Keratinocyte (primary cell): ENCODE measurements at regions not wholly inside any gene's neighbourhood (a gene's known extent, or its start where the extent isn't known, plus 50 kb on each side); places are given as distances from the start of the nearest gene placed in this dataset.

ENCODE experiments used
- DNase-seq: peaks from one replicate; pipeline ENCODE4 v3.0.0-alpha.2; 2011; ENCODE audit warnings: low read depth, missing footprints, low spot score
- FAIRE-seq: peaks from 2 replicates; lab custom pipeline; 2011; peaks lifted over from hg19 to GRCh38; lab: Jason Lieb, UNC
- H2AFZ ChIP-seq: 2 replicates; pipeline ENCODE4 v1.6.0; 2012; ENCODE audit warnings: low read length, control low read depth, inconsistent platforms; ENCODE audit not compliant: control insufficient read depth
- H3K27ac ChIP-seq: 2 replicates; pipeline ENCODE4 v1.5.1; 2011; ENCODE audit warnings: low read length; ENCODE audit not compliant: control insufficient read depth, insufficient read depth
- H3K27me3 ChIP-seq: 3 replicates; pipeline ENCODE4 v1.6.0; 2011; ENCODE audit warnings: low read length; ENCODE audit not compliant: control insufficient read depth, insufficient read depth; ENCODE audit errors: extremely low read depth
- H3K36me3 ChIP-seq, 2 experiments: 2 replicates in 1 of 2; 3 replicates in 1 of 2; pipeline ENCODE4 v1.5.1; 2011; ENCODE audit warnings: low read length in 2 of 2, mild to moderate bottlenecking in 1 of 2; ENCODE audit not compliant: control insufficient read depth in 2 of 2, insufficient read depth in 2 of 2; ENCODE audit errors: extremely low read depth in 1 of 2
- H3K4me1 ChIP-seq: 3 replicates; pipeline ENCODE4 v1.5.1; 2011; ENCODE audit warnings: low read length; ENCODE audit not compliant: control insufficient read depth, insufficient read depth; ENCODE audit errors: extremely low read depth
- H3K4me2 ChIP-seq: 3 replicates; pipeline ENCODE4 v1.6.0; 2011; ENCODE audit warnings: low read depth, low read length; ENCODE audit not compliant: control insufficient read depth, insufficient read depth; ENCODE audit errors: extremely low read depth
- H3K4me3 ChIP-seq, 3 experiments: fragments of 200-600 bp in 1 of 3; sonication (generic) in 1 of 3; 2 replicates in 2 of 3; 3 replicates in 1 of 3; pipeline ENCODE4 v1.5.1; 2011 to 2016; ENCODE audit warnings: low read length in 3 of 3, mild to moderate bottlenecking in 3 of 3, control low read depth in 2 of 3, inconsistent platforms in 1 of 3, low read depth in 1 of 3, mixed read lengths in 1 of 3, mixed run types in 1 of 3, moderate library complexity in 1 of 3; ENCODE audit not compliant: control insufficient read depth in 2 of 3, insufficient read depth in 2 of 3; ENCODE audit errors: extremely low read depth in 1 of 3
- H3K79me2 ChIP-seq: 2 replicates; pipeline ENCODE4 v1.6.0; 2012; ENCODE audit warnings: low read length; ENCODE audit not compliant: control insufficient read depth, insufficient read depth
- H3K9ac ChIP-seq: 3 replicates; pipeline ENCODE4 v1.6.0; 2011; ENCODE audit warnings: low read length; ENCODE audit not compliant: control insufficient read depth, insufficient read depth; ENCODE audit errors: extremely low read depth
- H3K9me1 ChIP-seq: 3 replicates; pipeline ENCODE4 v1.6.0; 2011; ENCODE audit warnings: low read length; ENCODE audit not compliant: control insufficient read depth, insufficient read depth; ENCODE audit errors: extremely low read depth
- H3K9me3 ChIP-seq: 2 replicates; pipeline ENCODE4 v1.5.1; 2012; ENCODE audit warnings: low read depth, low read length; ENCODE audit not compliant: control insufficient read depth
- H4K20me1 ChIP-seq: 3 replicates; pipeline ENCODE4 v1.6.0; 2011; ENCODE audit warnings: low read length; ENCODE audit not compliant: control insufficient read depth, insufficient read depth; ENCODE audit errors: extremely low read depth
- EZH2 ChIP-seq: IDR thresholded peaks from one replicate; pipeline ENCODE4 v1.6.1; 2012; ENCODE audit warnings: inconsistent platforms, mild to moderate bottlenecking, low read length, moderate library complexity
- dilution Hi-C: fragments of 300-500 bp; cut with MboI; formaldehyde crosslinking; loops from one replicate; pipeline ENCODE4 v1.7.0; 2020; ENCODE audit warnings: low sequenced_read_pairs; ENCODE audit not compliant: extremely low pct_ligation_motif_present
- TF ChIP-seq, protein P1 (sequence below), 3 experiments: IDR thresholded peaks in 1 of 3; conservative IDR thresholded peaks in 1 of 3; optimal IDR thresholded peaks in 1 of 3; 2 replicates in 2 of 3; 3 replicates in 1 of 3; pipeline versions ENCODE3 to v1.5.1; 2011; ENCODE audit warnings: low read length in 3 of 3, mild to moderate bottlenecking in 3 of 3, moderate library complexity in 2 of 3, control low read depth in 1 of 3, inconsistent platforms in 1 of 3; ENCODE audit not compliant: insufficient read depth in 2 of 3; ENCODE audit errors: extremely low read depth in 1 of 3

DNA sequence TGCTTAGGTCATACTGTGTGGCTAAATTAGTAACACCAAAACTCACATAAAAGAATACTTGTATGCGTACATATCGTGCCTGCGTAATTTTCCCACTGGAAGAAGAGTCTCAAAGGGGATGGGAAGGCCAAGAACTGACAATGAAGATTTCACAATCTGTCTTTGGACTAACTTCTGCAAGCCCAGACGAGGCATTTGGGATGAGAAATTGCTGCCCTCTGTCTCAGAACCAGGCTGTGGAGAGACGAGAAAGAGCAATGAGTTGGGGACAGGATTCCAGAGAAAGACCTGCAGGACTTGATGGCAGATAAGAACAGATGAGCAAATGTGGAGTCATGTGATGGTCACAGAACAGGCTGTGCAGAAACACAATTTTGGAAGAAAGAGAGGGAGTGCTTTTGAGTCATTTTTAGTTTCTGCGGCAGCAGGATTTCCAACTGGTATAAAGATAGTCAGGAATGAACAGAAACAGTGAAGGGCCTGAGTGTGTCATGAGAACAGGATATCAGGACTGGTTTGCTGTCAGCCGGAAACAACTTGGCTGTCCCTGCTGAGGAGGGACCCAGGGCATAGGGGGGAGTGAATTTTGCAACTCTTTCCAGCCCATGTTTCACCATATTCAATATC is 82.7 kb upstream of the CTSC start:
- peak; percentile 94 for FAIRE-seq
- no peaks in the 10 kb centered on the region for H3K36me3 ChIP-seq
- H3K9me3 ChIP-seq, result no peaks in the 10 kb centered on the region
- peaks cover 56% of the 10 kb centered on the region for H3K4me1 ChIP-seq
- no peak for TF ChIP-seq EZH2
- TF ChIP-seq, protein P1, sequence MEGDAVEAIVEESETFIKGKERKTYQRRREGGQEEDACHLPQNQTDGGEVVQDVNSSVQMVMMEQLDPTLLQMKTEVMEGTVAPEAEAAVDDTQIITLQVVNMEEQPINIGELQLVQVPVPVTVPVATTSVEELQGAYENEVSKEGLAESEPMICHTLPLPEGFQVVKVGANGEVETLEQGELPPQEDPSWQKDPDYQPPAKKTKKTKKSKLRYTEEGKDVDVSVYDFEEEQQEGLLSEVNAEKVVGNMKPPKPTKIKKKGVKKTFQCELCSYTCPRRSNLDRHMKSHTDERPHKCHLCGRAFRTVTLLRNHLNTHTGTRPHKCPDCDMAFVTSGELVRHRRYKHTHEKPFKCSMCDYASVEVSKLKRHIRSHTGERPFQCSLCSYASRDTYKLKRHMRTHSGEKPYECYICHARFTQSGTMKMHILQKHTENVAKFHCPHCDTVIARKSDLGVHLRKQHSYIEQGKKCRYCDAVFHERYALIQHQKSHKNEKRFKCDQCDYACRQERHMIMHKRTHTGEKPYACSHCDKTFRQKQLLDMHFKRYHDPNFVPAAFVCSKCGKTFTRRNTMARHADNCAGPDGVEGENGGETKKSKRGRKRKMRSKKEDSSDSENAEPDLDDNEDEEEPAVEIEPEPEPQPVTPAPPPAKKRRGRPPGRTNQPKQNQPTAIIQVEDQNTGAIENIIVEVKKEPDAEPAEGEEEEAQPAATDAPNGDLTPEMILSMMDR (optimal IDR thresholded peaks at IDR 0.05 in 1 of 3, IDR thresholded peaks at IDR 0.05 in 1 of 3, conservative IDR thresholded peaks at IDR 0.05 in 1 of 3; ENCODE audit: extremely low read depth in 1 of 3, insufficient read depth in 2 of 3, low read length in 3 of 3), result peak in 1 of 3 experiments; percentile 8
- no peaks in the 10 kb centered on the region for H3K79me2 ChIP-seq
- DNase-seq, result peak; percentile 90
- dilution Hi-C loops, result no loop called here
- peak overlapping the region; percentile 68 for H3K4me2 ChIP-seq
- no peaks in the 10 kb centered on the region for H3K9me1 ChIP-seq
- no peaks in the 10 kb centered on the region for H4K20me1 ChIP-seq
- peak overlapping the region; percentile 52 for H3K9ac ChIP-seq
- H3K4me3 ChIP-seq, result no peak overlapping the region
- no peak overlapping the region for H2AFZ ChIP-seq
- peak overlapping the region; percentile 89 for H3K27ac ChIP-seq
- H3K27me3 ChIP-seq, result no peaks in the 10 kb centered on the region

DNA sequence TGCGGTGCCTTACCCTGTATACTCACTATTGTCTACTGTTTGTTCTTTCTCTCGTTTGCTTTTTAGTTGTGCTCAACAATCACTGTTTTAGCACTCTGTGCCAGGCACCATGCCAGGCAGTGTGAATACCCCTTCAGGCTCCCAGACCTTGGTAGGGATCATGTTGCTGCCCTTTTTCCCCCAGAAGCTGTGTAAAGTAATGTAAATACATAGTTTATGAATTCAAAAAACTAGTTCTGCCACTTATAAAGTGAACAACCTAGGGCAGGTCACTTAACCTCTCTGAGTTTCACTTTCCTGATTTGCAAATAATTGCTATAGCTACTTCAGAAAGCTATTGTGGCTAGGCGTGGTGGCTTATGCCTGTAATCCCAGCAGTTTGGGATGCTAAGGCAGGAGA is 81.0 kb upstream of the CTSC start:
- Histone ChIP-seq H3K79me2 (no peaks in the 10 kb centered on the region), H3K9ac (peak overlapping the region; percentile 18), H4K20me1 (no peaks in the 10 kb centered on the region), H3K4me3 (no peak overlapping the region), H3K27ac (peak overlapping the region; percentile 89), H3K27me3 (no peaks in the 10 kb centered on the region), H3K9me1 (no peaks in the 10 kb centered on the region), H3K9me3 (no peaks in the 10 kb centered on the region), H2AFZ (peak overlapping the region; percentile 69), H3K4me2 (peak overlapping the region; percentile 42), H3K4me1 (peaks cover 62% of the 10 kb centered on the region), H3K36me3 (no peaks in the 10 kb centered on the region)
- FAIRE-seq (peak; percentile 74), DNase-seq (no peak)
- dilution Hi-C loops, result no loop called here
- TF ChIP-seq EZH2, result no peak
- TF ChIP-seq, protein P1 (optimal IDR thresholded peaks at IDR 0.05 in 1 of 3, IDR thresholded peaks at IDR 0.05 in 1 of 3, conservative IDR thresholded peaks at IDR 0.05 in 1 of 3; ENCODE audit: extremely low read depth in 1 of 3, insufficient read depth in 2 of 3, low read length in 3 of 3), result no peak
